GM23338 (cell line): ENCODE measurements at regions not wholly inside any gene's neighbourhood (a gene's known extent, or its start where the extent isn't known, plus 50 kb on each side); places are given as distances from the start of the nearest gene placed in this dataset.

Experiments used
- ATAC-seq: fragments of 200-7000 bp; cut with Tn5 transposase; 3 replicates; pipeline ENCODE4 v1.9.1; 2020
- DNase-seq: peaks from one replicate; pipeline ENCODE4 v3.0.0-alpha.2; 2015; ENCODE audit warnings: low spot score
- H2AFZ ChIP-seq: fragments of 200-600 bp; sonication (generic); 2 replicates; pipeline ENCODE4 v1.8.0; 2016; ENCODE audit warnings: antibody characterized with exemption, mild to moderate bottlenecking, moderate library complexity
- H3F3A ChIP-seq: fragments of 200-600 bp; sonication (generic); replicated peaks from 2 replicates; pipeline ENCODE4 v1.8.0; 2017; ENCODE audit warnings: antibody characterized with exemption, mixed run types, low read depth
- H3K27ac ChIP-seq: fragments of 200-600 bp; sonication (generic); 2 replicates; pipeline ENCODE4 v1.6.1; 2016; ENCODE audit warnings: low read depth
- H3K27me3 ChIP-seq: fragments of 200-600 bp; sonication (generic); 2 replicates; pipeline ENCODE4 v1.8.0; 2016; ENCODE audit warnings: mild to moderate bottlenecking, mixed run types, moderate library complexity; ENCODE audit not compliant: insufficient read depth
- H3K36me3 ChIP-seq: fragments of 200-600 bp; sonication (generic); 2 replicates; pipeline ENCODE4 v1.8.0; 2016; ENCODE audit warnings: mild to moderate bottlenecking; ENCODE audit not compliant: insufficient read depth
- H3K4me1 ChIP-seq: fragments of 200-600 bp; sonication (generic); 2 replicates; pipeline ENCODE4 v1.8.0; 2016; ENCODE audit warnings: mild to moderate bottlenecking, moderate library complexity; ENCODE audit not compliant: insufficient read depth
- H3K4me2 ChIP-seq: fragments of 200-600 bp; sonication (generic); 2 replicates; pipeline ENCODE4 v1.7.1; 2017; ENCODE audit warnings: mixed run types
- H3K4me3 ChIP-seq: fragments of 200-600 bp; sonication (generic); 2 replicates; pipeline ENCODE4 v1.6.1; 2016; ENCODE audit warnings: mixed run types
- H3K79me2 ChIP-seq: fragments of 200-600 bp; sonication (generic); replicated peaks from 2 replicates; pipeline ENCODE4 v1.8.0; 2017; ENCODE audit warnings: mild to moderate bottlenecking; ENCODE audit not compliant: insufficient read depth
- H3K9me2 ChIP-seq: fragments of 200-600 bp; sonication (generic); 2 replicates; pipeline ENCODE4 v1.8.0; 2017; ENCODE audit not compliant: insufficient read depth
- H4K20me1 ChIP-seq: fragments of 200-600 bp; sonication (generic); replicated peaks from 2 replicates; pipeline ENCODE4 v1.8.0; 2017; ENCODE audit warnings: mild to moderate bottlenecking; ENCODE audit not compliant: insufficient read depth
- H3K27ac Mint-ChIP-seq: 2 replicates; pipeline ENCODE4 v1.8.0; 2020; ENCODE audit warnings: inconsistent platforms, mild to moderate bottlenecking, moderate library complexity, mixed read lengths
- H3K27me3 Mint-ChIP-seq: 3 replicates; pipeline ENCODE4 v1.8.0; 2022; ENCODE audit warnings: low read depth, mild to moderate bottlenecking, moderate library complexity, mixed read lengths, inconsistent platforms; ENCODE audit not compliant: insufficient read depth, poor library complexity
- H3K36me3 Mint-ChIP-seq: 3 replicates; pipeline ENCODE4 v1.8.0; 2021; ENCODE audit warnings: low read depth, mild to moderate bottlenecking, inconsistent platforms, moderate library complexity, mixed read lengths
- H3K4me1 Mint-ChIP-seq: 3 replicates; pipeline ENCODE4 v1.8.0; 2020; ENCODE audit warnings: mild to moderate bottlenecking, inconsistent platforms, mixed read lengths
- H3K4me3 Mint-ChIP-seq: 3 replicates; pipeline ENCODE4 v1.8.0; 2021; ENCODE audit warnings: moderate library complexity, mild to moderate bottlenecking, inconsistent platforms, mixed read lengths
- H3K9me3 Mint-ChIP-seq: 3 replicates; pipeline ENCODE4 v1.8.0; 2020; ENCODE audit warnings: moderate library complexity, mild to moderate bottlenecking, inconsistent platforms, mixed read lengths
- CREB1 ChIP-seq: fragments of 250-450 bp; sonication (Bioruptor Pico); IDR thresholded peaks from 2 replicates; pipeline ENCODE4 v1.5.0; 2020; ENCODE audit warnings: low read depth, mild to moderate bottlenecking, moderate library complexity
- CTCF ChIP-seq, 2 experiments: fragments of 200-600 bp in 1 of 2; sonication (generic) in 1 of 2; conservative IDR thresholded peaks; 2 replicates each; pipeline versions ENCODE4 v1.5.1 to v1.6.1; 2016 to 2017; ENCODE audit warnings: antibody characterized with exemption in 2 of 2, low read depth in 2 of 2, mild to moderate bottlenecking in 2 of 2, moderate library complexity in 1 of 2
- ETS1 ChIP-seq: IDR thresholded peaks from 2 replicates; pipeline ENCODE4 v1.6.1; 2016; ENCODE audit warnings: antibody characterized with exemption
- EZH2 ChIP-seq: fragments of 200-600 bp; sonication (generic); IDR thresholded peaks from one replicate; pipeline ENCODE4 v1.8.0; 2017; ENCODE audit warnings: antibody characterized with exemption, mild to moderate bottlenecking, low read depth; ENCODE audit not compliant: unreplicated experiment
- EZH2phosphoT487 ChIP-seq: fragments of 200-600 bp; sonication (generic); IDR thresholded peaks from one replicate; pipeline ENCODE4 v1.8.1; 2018; ENCODE audit warnings: antibody characterized with exemption; ENCODE audit not compliant: unreplicated experiment
- JUNB ChIP-seq: IDR thresholded peaks from one replicate; pipeline ENCODE4 v1.6.1; 2016; ENCODE audit warnings: antibody characterized with exemption; ENCODE audit not compliant: unreplicated experiment
- NANOG ChIP-seq: IDR thresholded peaks from 2 replicates; pipeline ENCODE4 v1.6.1; 2016; ENCODE audit warnings: antibody characterized with exemption, borderline replicate concordance
- POLR2AphosphoS5 ChIP-seq: IDR thresholded peaks from 2 replicates; pipeline ENCODE4 v1.6.1; 2016; ENCODE audit warnings: antibody characterized with exemption, low read depth
- STAT1 ChIP-seq: IDR thresholded peaks from one replicate; pipeline ENCODE4 v1.6.1; 2016; ENCODE audit warnings: antibody characterized with exemption; ENCODE audit not compliant: unreplicated experiment
- ZNF114 ChIP-seq: fragments of 250-450 bp; sonication (Bioruptor Pico); IDR thresholded peaks from 2 replicates; pipeline ENCODE4 v1.5.0; 2020; ENCODE audit warnings: mild to moderate bottlenecking, moderate library complexity
- ZNF331 ChIP-seq: fragments of 250-450 bp; sonication (Bioruptor Pico); IDR thresholded peaks from 2 replicates; pipeline ENCODE4 v1.5.0; 2020; ENCODE audit warnings: low read depth, mild to moderate bottlenecking, moderate library complexity
- ZNF462 ChIP-seq: fragments of 250-450 bp; sonication (Bioruptor Pico); IDR thresholded peaks from 2 replicates; pipeline ENCODE4 v1.5.0; 2020; ENCODE audit warnings: mild to moderate bottlenecking, moderate library complexity
- TF ChIP-seq, protein P1 (sequence below): IDR thresholded peaks from one replicate; pipeline ENCODE4 v1.6.1; 2018; ENCODE audit warnings: antibody characterized with exemption; ENCODE audit not compliant: unreplicated experiment

DNA sequence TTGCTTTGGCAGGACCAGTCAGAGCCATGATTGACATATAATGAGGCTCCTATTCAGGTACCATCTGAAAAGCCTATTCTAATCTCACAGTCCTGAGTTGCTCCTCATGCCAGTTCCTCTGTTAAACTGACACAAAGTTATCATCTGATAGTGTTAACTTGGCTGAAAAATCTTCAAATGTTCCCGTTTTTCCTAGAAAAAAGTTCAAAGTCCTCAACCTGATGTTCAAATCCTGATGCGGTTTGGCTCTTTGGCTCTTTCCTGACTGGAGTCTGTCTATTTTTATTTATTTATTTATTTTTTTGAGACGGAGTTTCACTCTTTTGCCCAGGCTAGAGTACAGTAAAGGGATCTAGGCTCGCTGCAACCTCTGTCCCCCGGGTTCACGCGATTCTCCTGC lies 244.2 kb downstream of the ANKRD50 start:
- TF ChIP-seq EZH2, result no peak
- no peak for TF ChIP-seq ETS1
- TF ChIP-seq ZNF114 (CRISPR knock-in tag), result no peak
- TF ChIP-seq JUNB, result no peak
- TF ChIP-seq POLR2AphosphoS5, result no peak
- no peak for TF ChIP-seq CTCF (conservative IDR thresholded peaks at IDR 0.05; ENCODE audit: low read depth in 2 of 2)
- TF ChIP-seq, protein P1, sequence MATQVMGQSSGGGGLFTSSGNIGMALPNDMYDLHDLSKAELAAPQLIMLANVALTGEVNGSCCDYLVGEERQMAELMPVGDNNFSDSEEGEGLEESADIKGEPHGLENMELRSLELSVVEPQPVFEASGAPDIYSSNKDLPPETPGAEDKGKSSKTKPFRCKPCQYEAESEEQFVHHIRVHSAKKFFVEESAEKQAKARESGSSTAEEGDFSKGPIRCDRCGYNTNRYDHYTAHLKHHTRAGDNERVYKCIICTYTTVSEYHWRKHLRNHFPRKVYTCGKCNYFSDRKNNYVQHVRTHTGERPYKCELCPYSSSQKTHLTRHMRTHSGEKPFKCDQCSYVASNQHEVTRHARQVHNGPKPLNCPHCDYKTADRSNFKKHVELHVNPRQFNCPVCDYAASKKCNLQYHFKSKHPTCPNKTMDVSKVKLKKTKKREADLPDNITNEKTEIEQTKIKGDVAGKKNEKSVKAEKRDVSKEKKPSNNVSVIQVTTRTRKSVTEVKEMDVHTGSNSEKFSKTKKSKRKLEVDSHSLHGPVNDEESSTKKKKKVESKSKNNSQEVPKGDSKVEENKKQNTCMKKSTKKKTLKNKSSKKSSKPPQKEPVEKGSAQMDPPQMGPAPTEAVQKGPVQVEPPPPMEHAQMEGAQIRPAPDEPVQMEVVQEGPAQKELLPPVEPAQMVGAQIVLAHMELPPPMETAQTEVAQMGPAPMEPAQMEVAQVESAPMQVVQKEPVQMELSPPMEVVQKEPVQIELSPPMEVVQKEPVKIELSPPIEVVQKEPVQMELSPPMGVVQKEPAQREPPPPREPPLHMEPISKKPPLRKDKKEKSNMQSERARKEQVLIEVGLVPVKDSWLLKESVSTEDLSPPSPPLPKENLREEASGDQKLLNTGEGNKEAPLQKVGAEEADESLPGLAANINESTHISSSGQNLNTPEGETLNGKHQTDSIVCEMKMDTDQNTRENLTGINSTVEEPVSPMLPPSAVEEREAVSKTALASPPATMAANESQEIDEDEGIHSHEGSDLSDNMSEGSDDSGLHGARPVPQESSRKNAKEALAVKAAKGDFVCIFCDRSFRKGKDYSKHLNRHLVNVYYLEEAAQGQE, result no peak
- TF ChIP-seq CREB1 (CRISPR knock-in tag), result no peak
- TF ChIP-seq ZNF462, result no peak
- TF ChIP-seq EZH2phosphoT487, result no peak
- TF ChIP-seq ZNF331 (CRISPR knock-in tag), result no peak
- no peak for TF ChIP-seq NANOG
- no peak for TF ChIP-seq STAT1
- H3K27me3 ChIP-seq, result no peaks in the 10 kb centered on the region
- no peaks in the 10 kb centered on the region for H3K4me1 Mint-ChIP-seq
- no peaks in the 10 kb centered on the region for H3K36me3 ChIP-seq
- H4K20me1 ChIP-seq, result no peaks in the 10 kb centered on the region
- H3K27ac ChIP-seq, result no peak overlapping the region
- 0 out of 2 replicates have a peak, but pooled peaks cover 3% of the 10 kb centered on the region for H3K9me2 ChIP-seq
- peaks cover 5% of the 10 kb centered on the region; the same call in 1 of the 2 replicates for H3K4me1 ChIP-seq
- H3K4me3 ChIP-seq, result no peak overlapping the region
- peaks cover 31% of the 10 kb centered on the region for H3K9me3 Mint-ChIP-seq
- no peak overlapping the region for H3K4me2 ChIP-seq
- no peaks in the 10 kb centered on the region for H3F3A ChIP-seq
- H3K27ac Mint-ChIP-seq, result no peak overlapping the region
- H3K27me3 Mint-ChIP-seq, result no peaks in the 10 kb centered on the region
- H3K79me2 ChIP-seq, result no peaks in the 10 kb centered on the region
- no peak for ATAC-seq
- DNase-seq, result no peak
- no peak overlapping the region for H2AFZ ChIP-seq
- H3K36me3 Mint-ChIP-seq, result peaks cover 21% of the 10 kb centered on the region
- H3K4me3 Mint-ChIP-seq, result no peak overlapping the region
